ENCODE measurements at regions not wholly inside any gene's neighbourhood (a gene's known extent, or its start where the extent isn't known, plus 50 kb on each side); places are given as distances from the start of the nearest gene placed in this dataset.
A peak's percentile ranks its signal among the peaks of the same experiment; 100 is the strongest.

GRCh38 chr2:226059961-226060627 is 660.6 kb downstream of the NYAP2 start (continued):
- no peak for TF ChIP-seq ATF4 (CRISPR knock-in tag; IDR thresholded peaks at IDR 0.05)
- TF ChIP-seq PRMT3 (CRISPR knock-in tag; IDR thresholded peaks at IDR 0.05; ENCODE audit: borderline replicate concordance, low read depth), result no peak
- TF ChIP-seq SETDB1 (CRISPR knock-in tag; IDR thresholded peaks at IDR 0.05; ENCODE audit: borderline replicate concordance), result no peak
- TF ChIP-seq GMEB1 (CRISPR knock-in tag; IDR thresholded peaks at IDR 0.05; ENCODE audit: borderline replicate concordance), result no peak
- no peak for TF ChIP-seq ZNF549 (CRISPR knock-in tag; IDR thresholded peaks at IDR 0.05)
- no peak for TF ChIP-seq ZNF558 (CRISPR knock-in tag; IDR thresholded peaks at IDR 0.05; ENCODE audit: borderline replicate concordance)
- no peak for TF ChIP-seq ZNF577 (CRISPR knock-in tag; IDR thresholded peaks at IDR 0.05; ENCODE audit: borderline replicate concordance, low read depth)
- no peak for TF ChIP-seq E2F5 (CRISPR knock-in tag; conservative IDR thresholded peaks at IDR 0.05)
- TF ChIP-seq MTA1 (CRISPR knock-in tag; IDR thresholded peaks at IDR 0.05; ENCODE audit: borderline replicate concordance), result no peak
- no peak for TF ChIP-seq ZNF644 (CRISPR knock-in tag; IDR thresholded peaks at IDR 0.05; ENCODE audit: low read depth)
- no peak for TF ChIP-seq SRSF1 (optimal IDR thresholded peaks at IDR 0.05; ENCODE audit: low read depth, low read length)
- no peak for TF ChIP-seq THAP9 (CRISPR knock-in tag; IDR thresholded peaks at IDR 0.05; ENCODE audit: borderline replicate concordance)
- no peak for TF ChIP-seq MAZ (IDR thresholded peaks at IDR 0.05; ENCODE audit: borderline replicate concordance, low read depth, low read length)
- no peak for TF ChIP-seq MAZ (CRISPR knock-in tag; IDR thresholded peaks at IDR 0.05; ENCODE audit: low read depth)
- no peak for TF ChIP-seq YEATS2 (CRISPR knock-in tag; IDR thresholded peaks at IDR 0.05; ENCODE audit: borderline replicate concordance)
- no peak for TF ChIP-seq SAP130 (CRISPR knock-in tag; IDR thresholded peaks at IDR 0.05; ENCODE audit: low read depth)
- peak; percentile 35; the same call in 1 of the 2 replicates for TF ChIP-seq FOSL2 (CRISPR knock-in tag; IDR thresholded peaks at IDR 0.05)
- no peak for TF ChIP-seq CBX5 (CRISPR knock-in tag; IDR thresholded peaks at IDR 0.05; ENCODE audit: borderline replicate concordance)
- TF ChIP-seq ZBTB1 (CRISPR knock-in tag; IDR thresholded peaks at IDR 0.05; ENCODE audit: borderline replicate concordance), result no peak
- TF ChIP-seq ERF (CRISPR knock-in tag; IDR thresholded peaks at IDR 0.05), result no peak
